ENCODE measurements at regions not wholly inside any gene's neighbourhood (a gene's known extent, or its start where the extent isn't known, plus 50 kb on each side); places are given as distances from the start of the nearest gene placed in this dataset.

GRCh38 chr12:17192721-17193120 is 586.8 kb upstream of the LMO3 start:
- DNase-seq (ENCODE audit: low read depth): no peak
- no peak overlapping the region for H3K4me3 ChIP-seq (ENCODE audit: low read depth, low read length)
- TF ChIP-seq CTCF (IDR thresholded peaks at IDR 0.05; ENCODE audit: insufficient read depth, low read depth, low read length, missing control alignments): no peak

- peak; percentile 2 for DNase-seq (ENCODE audit: low read depth)
- H3K4me3 ChIP-seq (ENCODE audit: low read depth, low read length): no peak overlapping the region
- TF ChIP-seq CTCF (IDR thresholded peaks at IDR 0.05; ENCODE audit: insufficient read depth, low read depth, low read length, missing control alignments): no peak
Observed at GRCh38 chr12:17169726-17170471, 563.9 kb upstream of the LMO3 start.

- no peak overlapping the region for H3K4me3 ChIP-seq (ENCODE audit: low read depth, low read length)
Observed at GRCh38 chr12:17159506-17160300, 553.7 kb upstream of the LMO3 start.

GRCh38 chr12:17158201-17158600 is 552.2 kb upstream of the LMO3 start:
- TF ChIP-seq CTCF (IDR thresholded peaks at IDR 0.05; ENCODE audit: insufficient read depth, low read depth, low read length, missing control alignments): no peak
- no peak overlapping the region for H3K4me3 ChIP-seq (ENCODE audit: low read depth, low read length)
- no peak for DNase-seq (ENCODE audit: low read depth)

More at GRCh38 chr12:17159506-17160300, 553.7 kb upstream of the LMO3 start:
- no peak for TF ChIP-seq CTCF (IDR thresholded peaks at IDR 0.05; ENCODE audit: insufficient read depth, low read depth, low read length, missing control alignments)
- no peak for DNase-seq (ENCODE audit: low read depth)

GRCh38 chr12:17151917-17152316 is 546.0 kb upstream of the LMO3 start:
- no peak for DNase-seq (ENCODE audit: low read depth)
- H3K4me3 ChIP-seq (ENCODE audit: low read depth, low read length): no peak overlapping the region
- no peak for TF ChIP-seq CTCF (IDR thresholded peaks at IDR 0.05; ENCODE audit: insufficient read depth, low read depth, low read length, missing control alignments)

GRCh38 chr12:17148706-17149105 is 542.7 kb upstream of the LMO3 start:
- no peak overlapping the region for H3K4me3 ChIP-seq (ENCODE audit: low read depth, low read length)
- TF ChIP-seq CTCF (IDR thresholded peaks at IDR 0.05; ENCODE audit: insufficient read depth, low read depth, low read length, missing control alignments): no peak
- DNase-seq (ENCODE audit: low read depth): no peak
